ENCODE measurements at regions not wholly inside any gene's neighbourhood (a gene's known extent, or its start where the extent isn't known, plus 50 kb on each side); places are given as distances from the start of the nearest gene placed in this dataset.
"Not testable (repeated sequence)": the region's sequence is repeated elsewhere in the genome, so short reads cannot be mapped to it uniquely, and the experiment has no call there.

- H3K36me3 ChIP-seq (ENCODE audit: control insufficient read depth, insufficient read depth, low read length) = no peaks in the 10 kb centered on the region
- Mint-ChIP-seq H3K36me3 (ENCODE audit: low read depth) (peaks cover 4% of the 10 kb centered on the region), H3K27me3 (ENCODE audit: insufficient read depth) (peaks cover 4% of the 10 kb centered on the region), H3K4me1 (no peaks in the 10 kb centered on the region), H3K4me3 (no peak overlapping the region), H3K27ac (no peak overlapping the region), H3K9me3 (peaks cover 50% of the 10 kb centered on the region)
- WGBS, 2 experiments (ENCODE audit: insufficient coverage in 1 of 2, insufficient read length in 1 of 2) = 81 to 91% methylated on average over 7 of the region's 7 CpGs
- H3K4me3 ChIP-seq (ENCODE audit: low read length) = no peak overlapping the region
- no peaks in the 10 kb centered on the region for H3K27me3 ChIP-seq (ENCODE audit: control insufficient read depth, insufficient read depth, low read length, poor library complexity, severe bottlenecking)
- no peak for TF ChIP-seq CTCF (conservative IDR thresholded peaks at IDR 0.05)
- H3K9ac ChIP-seq (ENCODE audit: extremely low read depth, low read length, poor library complexity, severe bottlenecking) = no peak overlapping the region
- DNase-seq = no peak
- peaks cover 40% of the 10 kb centered on the region for H3K9me3 ChIP-seq (ENCODE audit: control insufficient read depth, low read length)
- no peak overlapping the region for H3K27ac ChIP-seq (ENCODE audit: low read depth, low read length)
- no peaks in the 10 kb centered on the region for H3K4me1 ChIP-seq (ENCODE audit: control insufficient read depth, insufficient read depth, low read length)
These were observed 67.1 kb upstream of the CAPZB start for GRCh38 chr1:19552291-19553010.

- WGBS, 2 experiments (ENCODE audit: insufficient coverage in 1 of 2, insufficient read length in 1 of 2) = 85 to 91% methylated on average over 4 to 6 of the region's 6 CpGs
- peaks cover 56% of the 10 kb centered on the region for H3K9me3 Mint-ChIP-seq
- H3K4me1 Mint-ChIP-seq; H3K27ac Mint-ChIP-seq; DNase-seq; H3K36me3 Mint-ChIP-seq (ENCODE audit: low read depth); H3K4me3 ChIP-seq (ENCODE audit: low read length); H3K27me3 ChIP-seq (ENCODE audit: control insufficient read depth, insufficient read depth, low read length, poor library complexity, severe bottlenecking); H3K27ac ChIP-seq (ENCODE audit: low read depth, low read length); H3K36me3 ChIP-seq (ENCODE audit: control insufficient read depth, insufficient read depth, low read length); H3K9ac ChIP-seq (ENCODE audit: extremely low read depth, low read length, poor library complexity, severe bottlenecking); H3K27me3 Mint-ChIP-seq (ENCODE audit: insufficient read depth); H3K4me1 ChIP-seq (ENCODE audit: control insufficient read depth, insufficient read depth, low read length); H3K4me3 Mint-ChIP-seq: not testable (repeated sequence)
- peaks cover 46% of the 10 kb centered on the region for H3K9me3 ChIP-seq (ENCODE audit: control insufficient read depth, low read length)
These were observed 66.5 kb upstream of the CAPZB start for GRCh38 chr1:19551837-19552236.

- H3K9ac ChIP-seq (ENCODE audit: extremely low read depth, low read length, poor library complexity, severe bottlenecking); H3K36me3 ChIP-seq (ENCODE audit: control insufficient read depth, insufficient read depth, low read length); H3K36me3 Mint-ChIP-seq (ENCODE audit: low read depth); H3K4me3 Mint-ChIP-seq; H3K27ac Mint-ChIP-seq; H3K4me1 Mint-ChIP-seq; H3K4me1 ChIP-seq (ENCODE audit: control insufficient read depth, insufficient read depth, low read length); H3K4me3 ChIP-seq (ENCODE audit: low read length); H3K27me3 Mint-ChIP-seq (ENCODE audit: insufficient read depth); H3K27me3 ChIP-seq (ENCODE audit: control insufficient read depth, insufficient read depth, low read length, poor library complexity, severe bottlenecking); H3K27ac ChIP-seq (ENCODE audit: low read depth, low read length); DNase-seq: not testable (repeated sequence)
- H3K9me3 ChIP-seq (ENCODE audit: control insufficient read depth, low read length) = peaks cover 50% of the 10 kb centered on the region
- peaks cover 70% of the 10 kb centered on the region for H3K9me3 Mint-ChIP-seq
- WGBS, 2 experiments (ENCODE audit: insufficient coverage in 1 of 2, insufficient read length in 1 of 2) = 88 to 97% methylated on average over 4 to 7 of the region's 7 CpGs
These were observed 65.1 kb upstream of the CAPZB start for GRCh38 chr1:19550437-19550836.

- H3K9ac ChIP-seq (ENCODE audit: extremely low read depth, low read length, poor library complexity, severe bottlenecking) = no peak overlapping the region
- H3K27ac Mint-ChIP-seq = no peak overlapping the region
- H3K27me3 ChIP-seq (ENCODE audit: control insufficient read depth, insufficient read depth, low read length, poor library complexity, severe bottlenecking) = no peaks in the 10 kb centered on the region
- TF ChIP-seq CTCF (conservative IDR thresholded peaks at IDR 0.05) = no peak
- no peak overlapping the region for H3K4me3 ChIP-seq (ENCODE audit: low read length)
- peaks cover 87% of the 10 kb centered on the region for H3K9me3 Mint-ChIP-seq
- H3K27me3 Mint-ChIP-seq (ENCODE audit: insufficient read depth) = peaks cover 4% of the 10 kb centered on the region
- no peaks in the 10 kb centered on the region for H3K4me1 Mint-ChIP-seq
- no peak overlapping the region for H3K4me3 Mint-ChIP-seq
- peaks cover 58% of the 10 kb centered on the region for H3K9me3 ChIP-seq (ENCODE audit: control insufficient read depth, low read length)
- H3K36me3 Mint-ChIP-seq (ENCODE audit: low read depth) = peaks cover 4% of the 10 kb centered on the region
- WGBS, 2 experiments (ENCODE audit: insufficient coverage in 1 of 2, insufficient read length in 1 of 2) = 100% methylated on average over 1 of the region's 1 CpG
- no peak overlapping the region for H3K27ac ChIP-seq (ENCODE audit: low read depth, low read length)
- H3K36me3 ChIP-seq (ENCODE audit: control insufficient read depth, insufficient read depth, low read length) = no peaks in the 10 kb centered on the region
- no peak for DNase-seq
- H3K4me1 ChIP-seq (ENCODE audit: control insufficient read depth, insufficient read depth, low read length) = no peaks in the 10 kb centered on the region
These were observed 62.5 kb upstream of the CAPZB start for GRCh38 chr1:19547814-19548213.

Data from endodermal cell (in vitro differentiated cells).